SU-DHL-6 (cell line): ENCODE measurements at regions not wholly inside any gene's neighbourhood (a gene's known extent, or its start where the extent isn't known, plus 50 kb on each side); places are given as distances from the start of the nearest gene placed in this dataset.

Source experiments
- CTCF ChIP-seq: fragments of 200-600 bp; sonication (generic); IDR thresholded peaks from one replicate; pipeline ENCODE4 v1.5.1; 2017; ENCODE audit warnings: antibody characterized with exemption, mild to moderate bottlenecking, low read length, moderate library complexity; ENCODE audit not compliant: insufficient read depth, poor library complexity, severe bottlenecking
- EZH2phosphoT487 ChIP-seq: fragments of 200-600 bp; sonication (generic), shearing (Covaris generic); conservative IDR thresholded peaks from 2 replicates; pipeline ENCODE4 v1.6.1; 2018; ENCODE audit warnings: mild to moderate bottlenecking, antibody characterized with exemption, low read length, moderate library complexity, mixed read lengths

DNA sequence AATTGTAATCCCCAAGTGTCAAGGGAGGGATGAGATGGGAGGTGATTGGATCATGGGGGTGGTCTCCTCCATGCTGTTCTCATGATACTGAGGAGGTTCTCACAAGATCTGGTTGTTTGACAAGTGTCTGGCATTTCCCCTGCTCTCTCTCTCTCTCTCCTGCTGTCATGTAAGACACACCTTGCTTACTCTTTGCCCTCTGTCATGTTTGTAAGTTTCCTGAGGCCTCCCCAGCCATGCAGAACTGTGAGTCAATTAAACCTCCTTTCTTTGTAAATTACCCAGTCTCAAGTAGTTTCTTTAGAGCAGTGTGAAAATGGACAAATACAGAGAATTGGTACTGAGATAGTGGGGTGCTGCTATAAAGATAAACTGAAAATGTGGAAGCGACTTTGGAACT, 207.9 kb downstream of the HINT1 start:
- TF ChIP-seq CTCF (no peak), EZH2phosphoT487 (no peak)
